ENCODE measurements at regions not wholly inside any gene's neighbourhood (a gene's known extent, or its start where the extent isn't known, plus 50 kb on each side); places are given as distances from the start of the nearest gene placed in this dataset.

- DNase-seq, result no peak
These were observed 260.3 kb upstream of the CDH10 start for GRCh38 chr5:24904981-24905517.

DNA sequence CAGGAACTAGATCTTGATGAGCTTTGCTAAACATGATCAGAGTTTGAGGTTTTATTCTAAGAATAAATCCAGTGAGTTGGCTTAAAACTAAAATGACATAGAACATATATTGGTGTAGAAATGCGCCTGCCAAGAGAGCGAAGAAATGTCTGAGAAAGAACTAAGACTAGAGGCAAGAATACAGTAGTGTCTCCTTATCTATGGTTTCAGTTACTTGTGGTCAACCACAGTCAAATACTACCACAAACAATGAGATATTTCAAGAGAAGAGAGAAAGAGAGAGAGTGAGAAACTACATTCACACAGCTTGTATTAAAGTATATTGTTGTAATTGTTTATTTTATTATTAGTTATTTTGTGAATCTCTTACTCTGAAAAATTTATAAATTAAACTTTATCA lies 254.4 kb upstream of the CDH10 start:
- Histone ChIP-seq H3K27ac (ENCODE audit: low read depth in 1 of 3, low read length in 2 of 3) (no peak overlapping the region), H3K4me3 (ENCODE audit: low read depth in 1 of 3, low read length in 3 of 3) (no peak overlapping the region), H3K36me3 (ENCODE audit: control insufficient read depth in 3 of 3, insufficient read depth in 2 of 3, low read depth in 1 of 3, low read length in 3 of 3) (no peaks in the 10 kb centered on the region), H3K9me3 (ENCODE audit: control insufficient read depth in 2 of 2, insufficient read depth in 1 of 2, low read depth in 1 of 2, low read length in 1 of 2) (no peaks in the 10 kb centered on the region), H3K4me1 (ENCODE audit: control insufficient read depth in 3 of 3, insufficient read depth in 2 of 3, low read depth in 1 of 3, low read length in 2 of 3) (no peaks in the 10 kb centered on the region), H3K27me3 (ENCODE audit: control insufficient read depth in 3 of 3, insufficient read depth in 3 of 3, low read length in 3 of 3) (no peaks in the 10 kb centered on the region)
- DNase-seq, result no peak
- WGBS, 3 donors, result 64 to 78% (median 71%) methylated on average over 2 of the region's 2 CpGs
- FAIRE-seq, result no peak

More at GRCh38 chr5:24904981-24905517, 260.3 kb upstream of the CDH10 start:
- H3K4me1 ChIP-seq (ENCODE audit: control insufficient read depth in 3 of 3, insufficient read depth in 2 of 3, low read depth in 1 of 3, low read length in 2 of 3), result no peaks in the 10 kb centered on the region
- H3K27ac ChIP-seq (ENCODE audit: low read depth in 1 of 3, low read length in 2 of 3), result no peak overlapping the region
- no peak for FAIRE-seq
- H3K9me3 ChIP-seq (ENCODE audit: control insufficient read depth in 2 of 2, insufficient read depth in 1 of 2, low read depth in 1 of 2, low read length in 1 of 2), result no peaks in the 10 kb centered on the region
- no peak overlapping the region for H3K4me3 ChIP-seq (ENCODE audit: low read depth in 1 of 3, low read length in 3 of 3)
- WGBS, 3 donors, result 83 to 96% (median 92%) methylated on average over 2 of the region's 2 CpGs
- no peaks in the 10 kb centered on the region for H3K36me3 ChIP-seq (ENCODE audit: control insufficient read depth in 3 of 3, insufficient read depth in 2 of 3, low read depth in 1 of 3, low read length in 3 of 3)
- no peaks in the 10 kb centered on the region for H3K27me3 ChIP-seq (ENCODE audit: control insufficient read depth in 3 of 3, insufficient read depth in 3 of 3, low read length in 3 of 3)

- Histone ChIP-seq H3K27me3 (ENCODE audit: control insufficient read depth in 3 of 3, insufficient read depth in 3 of 3, low read length in 3 of 3) (no peaks in the 10 kb centered on the region), H3K4me1 (ENCODE audit: control insufficient read depth in 3 of 3, insufficient read depth in 2 of 3, low read depth in 1 of 3, low read length in 2 of 3) (no peaks in the 10 kb centered on the region), H3K27ac (ENCODE audit: low read depth in 1 of 3, low read length in 2 of 3) (no peak overlapping the region), H3K9me3 (ENCODE audit: control insufficient read depth in 2 of 2, insufficient read depth in 1 of 2, low read depth in 1 of 2, low read length in 1 of 2) (no peaks in the 10 kb centered on the region), H3K36me3 (ENCODE audit: control insufficient read depth in 3 of 3, insufficient read depth in 2 of 3, low read depth in 1 of 3, low read length in 3 of 3) (no peaks in the 10 kb centered on the region), H3K4me3 (ENCODE audit: low read depth in 1 of 3, low read length in 3 of 3) (no peak overlapping the region)
- DNase-seq (no peak), FAIRE-seq (no peak)
- WGBS, 3 donors, result 81 to 91% (median 81%) methylated on average over 4 of the region's 4 CpGs
These were observed 219.5 kb upstream of the CDH10 start for GRCh38 chr5:24864244-24864643.

GRCh38 chr5:24862117-24862516 lies 217.3 kb upstream of the CDH10 start:
- H3K27ac ChIP-seq (ENCODE audit: low read depth in 1 of 3, low read length in 2 of 3), result no peak overlapping the region
- H3K4me1 ChIP-seq (ENCODE audit: control insufficient read depth in 3 of 3, insufficient read depth in 2 of 3, low read depth in 1 of 3, low read length in 2 of 3), result no peaks in the 10 kb centered on the region
- H3K9me3 ChIP-seq (ENCODE audit: control insufficient read depth in 2 of 2, insufficient read depth in 1 of 2, low read depth in 1 of 2, low read length in 1 of 2), result no peaks in the 10 kb centered on the region
- 62 to 65% (median 64%) methylated on average over 3 of the region's 3 CpGs for WGBS, 3 donors
- no peaks in the 10 kb centered on the region for H3K36me3 ChIP-seq (ENCODE audit: control insufficient read depth in 3 of 3, insufficient read depth in 2 of 3, low read depth in 1 of 3, low read length in 3 of 3)
- no peaks in the 10 kb centered on the region for H3K27me3 ChIP-seq (ENCODE audit: control insufficient read depth in 3 of 3, insufficient read depth in 3 of 3, low read length in 3 of 3)
- FAIRE-seq, result no peak
- H3K4me3 ChIP-seq (ENCODE audit: low read depth in 1 of 3, low read length in 3 of 3), result no peak overlapping the region
- no peak for DNase-seq

GRCh38 chr5:24855485-24855884 lies 210.7 kb upstream of the CDH10 start:
- no peaks in the 10 kb centered on the region for H3K4me1 ChIP-seq (ENCODE audit: control insufficient read depth in 3 of 3, insufficient read depth in 2 of 3, low read depth in 1 of 3, low read length in 2 of 3)
- H3K27me3 ChIP-seq (ENCODE audit: control insufficient read depth in 3 of 3, insufficient read depth in 3 of 3, low read length in 3 of 3), result no peaks in the 10 kb centered on the region
- H3K27ac ChIP-seq (ENCODE audit: low read depth in 1 of 3, low read length in 2 of 3), result no peak overlapping the region
- H3K9me3 ChIP-seq (ENCODE audit: control insufficient read depth in 2 of 2, insufficient read depth in 1 of 2, low read depth in 1 of 2, low read length in 1 of 2), result no peaks in the 10 kb centered on the region
- no peaks in the 10 kb centered on the region for H3K36me3 ChIP-seq (ENCODE audit: control insufficient read depth in 3 of 3, insufficient read depth in 2 of 3, low read depth in 1 of 3, low read length in 3 of 3)
- 72 to 81% (median 76%) methylated on average over 4 of the region's 4 CpGs for WGBS, 3 donors
- DNase-seq (no peak), FAIRE-seq (no peak)
- H3K4me3 ChIP-seq (ENCODE audit: low read depth in 1 of 3, low read length in 3 of 3), result no peak overlapping the region

DNA sequence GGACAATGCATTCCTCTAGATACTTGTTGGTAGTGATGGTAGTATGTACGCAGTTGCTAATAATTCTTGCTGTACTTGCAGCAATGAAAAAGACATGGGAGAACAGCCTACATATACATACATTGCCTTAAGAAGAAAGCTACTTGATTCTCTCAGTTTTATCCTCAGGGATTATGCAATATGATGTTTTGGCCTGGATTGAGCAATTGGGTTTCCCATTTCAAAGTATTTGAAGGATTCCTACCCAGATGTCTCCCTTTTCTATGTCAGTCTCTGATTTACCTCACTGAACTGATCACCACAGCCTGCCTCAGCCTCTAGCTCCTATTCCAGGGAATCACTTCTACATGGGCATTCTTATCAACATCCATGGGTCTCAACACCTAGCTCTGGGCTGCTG lies 210.1 kb upstream of the CDH10 start:
- Histone ChIP-seq H3K4me3 (ENCODE audit: low read depth in 1 of 3, low read length in 3 of 3) (no peak overlapping the region), H3K27ac (ENCODE audit: low read depth in 1 of 3, low read length in 2 of 3) (no peak overlapping the region), H3K4me1 (ENCODE audit: control insufficient read depth in 3 of 3, insufficient read depth in 2 of 3, low read depth in 1 of 3, low read length in 2 of 3) (no peaks in the 10 kb centered on the region), H3K9me3 (ENCODE audit: control insufficient read depth in 2 of 2, insufficient read depth in 1 of 2, low read depth in 1 of 2, low read length in 1 of 2) (no peaks in the 10 kb centered on the region), H3K27me3 (ENCODE audit: control insufficient read depth in 3 of 3, insufficient read depth in 3 of 3, low read length in 3 of 3) (no peaks in the 10 kb centered on the region), H3K36me3 (ENCODE audit: control insufficient read depth in 3 of 3, insufficient read depth in 2 of 3, low read depth in 1 of 3, low read length in 3 of 3) (no peaks in the 10 kb centered on the region)
- no peak for DNase-seq
- FAIRE-seq, result no peak
- WGBS, 3 donors, result 100% methylated on average over 1 of the region's 1 CpG

DNA sequence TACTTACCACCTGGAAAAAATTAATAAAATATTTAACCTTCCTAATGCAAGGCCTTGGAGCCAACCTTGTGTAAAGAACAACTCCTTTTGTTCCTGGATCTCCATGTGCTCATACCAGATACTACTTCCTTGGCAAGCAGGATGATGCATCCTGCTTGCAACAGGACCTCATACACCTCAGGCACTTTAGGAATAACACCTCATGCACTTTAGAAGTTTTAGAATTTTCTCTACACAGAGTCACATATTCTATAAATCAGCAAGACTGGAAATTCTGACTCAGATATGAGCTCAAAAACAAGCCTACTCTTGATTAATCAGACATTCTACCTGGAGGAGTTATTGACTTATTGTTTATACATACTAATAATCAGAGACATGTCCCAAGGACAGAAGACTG lies 209.6 kb upstream of the CDH10 start:
- no peak for DNase-seq
- no peak overlapping the region for H3K27ac ChIP-seq (ENCODE audit: low read depth in 1 of 3, low read length in 2 of 3)
- H3K4me1 ChIP-seq (ENCODE audit: control insufficient read depth in 3 of 3, insufficient read depth in 2 of 3, low read depth in 1 of 3, low read length in 2 of 3), result no peaks in the 10 kb centered on the region
- FAIRE-seq, result no peak
- H3K36me3 ChIP-seq (ENCODE audit: control insufficient read depth in 3 of 3, insufficient read depth in 2 of 3, low read depth in 1 of 3, low read length in 3 of 3), result no peaks in the 10 kb centered on the region
- no peaks in the 10 kb centered on the region for H3K27me3 ChIP-seq (ENCODE audit: control insufficient read depth in 3 of 3, insufficient read depth in 3 of 3, low read length in 3 of 3)
- no peaks in the 10 kb centered on the region for H3K9me3 ChIP-seq (ENCODE audit: control insufficient read depth in 2 of 2, insufficient read depth in 1 of 2, low read depth in 1 of 2, low read length in 1 of 2)
- no peak overlapping the region for H3K4me3 ChIP-seq (ENCODE audit: low read depth in 1 of 3, low read length in 3 of 3)

DNA sequence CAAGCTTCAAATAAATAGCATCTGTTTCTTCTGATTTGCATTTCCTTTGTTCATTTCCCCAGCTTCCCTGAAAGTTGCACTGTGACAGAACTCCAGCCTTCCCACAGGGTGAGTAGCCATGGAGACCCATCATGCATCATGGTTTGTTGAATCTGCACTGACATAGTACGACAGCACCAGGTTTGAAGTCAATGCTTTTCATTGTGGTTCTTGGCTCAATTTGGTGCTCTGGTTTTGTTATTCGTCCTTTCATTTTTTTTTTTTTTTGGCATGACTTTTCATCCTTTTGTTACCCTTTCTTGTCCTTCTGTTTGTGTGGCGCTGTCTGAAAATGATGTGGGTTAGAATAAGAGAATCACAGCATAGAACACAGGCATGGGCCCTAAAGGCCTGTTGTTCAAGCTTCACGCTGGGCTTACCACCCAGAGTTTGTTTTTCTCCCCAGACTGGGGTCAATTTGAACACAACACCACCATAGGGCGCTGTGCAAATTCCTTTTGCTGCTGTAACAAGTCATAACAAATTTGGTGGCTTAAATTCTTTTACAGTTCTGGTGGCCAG lies 206.2 kb upstream of the CDH10 start:
- Histone ChIP-seq H3K4me1 (ENCODE audit: control insufficient read depth in 3 of 3, insufficient read depth in 2 of 3, low read depth in 1 of 3, low read length in 2 of 3) (no peaks in the 10 kb centered on the region), H3K27ac (ENCODE audit: low read depth in 1 of 3, low read length in 2 of 3) (no peak overlapping the region), H3K36me3 (ENCODE audit: control insufficient read depth in 3 of 3, insufficient read depth in 2 of 3, low read depth in 1 of 3, low read length in 3 of 3) (no peaks in the 10 kb centered on the region), H3K27me3 (ENCODE audit: control insufficient read depth in 3 of 3, insufficient read depth in 3 of 3, low read length in 3 of 3) (no peaks in the 10 kb centered on the region), H3K9me3 (ENCODE audit: control insufficient read depth in 2 of 2, insufficient read depth in 1 of 2, low read depth in 1 of 2, low read length in 1 of 2) (no peaks in the 10 kb centered on the region), H3K4me3 (ENCODE audit: low read depth in 1 of 3, low read length in 3 of 3) (no peak overlapping the region)
- FAIRE-seq, result no peak
- 58 to 69% (median 67%) methylated on average over 5 of the region's 5 CpGs for WGBS, 3 donors
- DNase-seq, result no peak

DNA sequence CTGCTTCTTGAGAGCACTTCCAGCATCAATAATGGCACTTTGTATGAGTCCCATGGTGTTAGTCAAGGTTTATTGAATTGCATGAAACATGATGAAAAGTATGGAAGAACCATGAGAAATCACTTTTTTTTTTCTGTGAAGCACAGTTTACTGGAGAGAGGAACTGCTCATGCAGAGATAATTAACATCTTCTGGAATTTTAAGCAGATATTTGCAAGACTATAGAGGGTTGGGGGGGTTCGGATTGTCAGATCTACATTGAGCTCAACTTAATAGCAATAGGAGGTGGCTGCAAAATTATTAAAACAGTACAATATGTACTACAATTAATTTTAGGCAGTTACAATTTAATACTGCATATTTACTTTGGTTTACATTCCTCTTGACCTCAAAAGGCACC lies 204.4 kb upstream of the CDH10 start:
- Histone ChIP-seq H3K4me3 (ENCODE audit: low read depth in 1 of 3, low read length in 3 of 3) (no peak overlapping the region), H3K4me1 (ENCODE audit: control insufficient read depth in 3 of 3, insufficient read depth in 2 of 3, low read depth in 1 of 3, low read length in 2 of 3) (no peaks in the 10 kb centered on the region), H3K36me3 (ENCODE audit: control insufficient read depth in 3 of 3, insufficient read depth in 2 of 3, low read depth in 1 of 3, low read length in 3 of 3) (no peaks in the 10 kb centered on the region), H3K9me3 (ENCODE audit: control insufficient read depth in 2 of 2, insufficient read depth in 1 of 2, low read depth in 1 of 2, low read length in 1 of 2) (no peaks in the 10 kb centered on the region), H3K27ac (ENCODE audit: low read depth in 1 of 3, low read length in 2 of 3) (no peak overlapping the region), H3K27me3 (ENCODE audit: control insufficient read depth in 3 of 3, insufficient read depth in 3 of 3, low read length in 3 of 3) (no peaks in the 10 kb centered on the region)
- DNase-seq (no peak), FAIRE-seq (no peak)
- 76 to 86% (median 76%) methylated on average over 1 of the region's 1 CpG for WGBS, 3 donors
